ENCODE measurements at regions not wholly inside any gene's neighbourhood (a gene's known extent, or its start where the extent isn't known, plus 50 kb on each side); places are given as distances from the start of the nearest gene placed in this dataset.

GRCh38 chr3:94305835-94306611 lies 243.2 kb downstream of the NSUN3 start:
- Histone ChIP-seq H3K27ac (ENCODE audit: extremely low read depth, low read depth, low read length) (no peak overlapping the region), H3K36me3 (ENCODE audit: control insufficient read depth in 2 of 2, insufficient read depth in 1 of 2, low read length in 2 of 2) (no peaks in the 10 kb centered on the region), H3K4me3 (ENCODE audit: low read depth, low read length) (no peak overlapping the region), H3K9me3 (ENCODE audit: control insufficient read depth, insufficient read depth, low read depth, low read length) (no peaks in the 10 kb centered on the region), H3K4me1 (ENCODE audit: control insufficient read depth, insufficient read depth, low read length) (no peaks in the 10 kb centered on the region)
- CTCF ChIA-PET, result interaction anchor here (0.9 kb wide), 1 partner anchor 10 kb away, joined by 3 read pairs; no protein-coding TSS in a partner anchor
- no peak for TF ChIP-seq ZNF658 (tag by site-specific recombination; IDR thresholded peaks at IDR 0.05)
- no peak for TF ChIP-seq ZNF350 (tag by site-specific recombination; IDR thresholded peaks at IDR 0.05)
- no peak for TF ChIP-seq HOXA7 (CRISPR knock-in tag; IDR thresholded peaks at IDR 0.05; ENCODE audit: borderline replicate concordance)
- TF ChIP-seq ZNF549 (tag by site-specific recombination; IDR thresholded peaks at IDR 0.05), result no peak
- no peak for TF ChIP-seq ZBTB11 (tag by site-specific recombination; conservative IDR thresholded peaks at IDR 0.05; ENCODE audit: low read depth)
- no peak for TF ChIP-seq ZNF280C (tag by site-specific recombination; IDR thresholded peaks at IDR 0.05)
- TF ChIP-seq PRDM6 (tag by site-specific recombination; IDR thresholded peaks at IDR 0.05), result no peak
- TF ChIP-seq FEZF1 (tag by site-specific recombination; IDR thresholded peaks at IDR 0.05), result no peak
- TF ChIP-seq ZNF324 (tag by site-specific recombination; IDR thresholded peaks at IDR 0.05), result no peak
- TF ChIP-seq RBAK (tag by site-specific recombination; IDR thresholded peaks at IDR 0.05), result no peak
- TF ChIP-seq SCRT2 (tag by site-specific recombination; IDR thresholded peaks at IDR 0.05), result no peak
- TF ChIP-seq ZNF596 (tag by site-specific recombination; IDR thresholded peaks at IDR 0.05), result no peak
- no peak for TF ChIP-seq PBX3 (CRISPR knock-in tag; IDR thresholded peaks at IDR 0.05)
- TF ChIP-seq YY2 (tag by site-specific recombination; IDR thresholded peaks at IDR 0.05), result no peak
- TF ChIP-seq ZBTB44 (tag by site-specific recombination; IDR thresholded peaks at IDR 0.05), result no peak
- no peak for TF ChIP-seq PRDM2 (tag by site-specific recombination; IDR thresholded peaks at IDR 0.05; ENCODE audit: borderline replicate concordance)
- no peak for TF ChIP-seq ZNF214 (tag by site-specific recombination; IDR thresholded peaks at IDR 0.05; ENCODE audit: borderline replicate concordance)
- TF ChIP-seq HOXD13 (CRISPR knock-in tag; IDR thresholded peaks at IDR 0.05; ENCODE audit: borderline replicate concordance), result no peak
- POLR2A ChIA-PET, result no interaction called here

Data from HEK293 (cell line).